CD14-positive monocyte (primary cell): ENCODE measurements at regions not wholly inside any gene's neighbourhood (a gene's known extent, or its start where the extent isn't known, plus 50 kb on each side); places are given as distances from the start of the nearest gene placed in this dataset.

Experiments
- DNase-seq, 3 donors: peaks; one replicate each; pipeline ENCODE4 v3.0.0-alpha.2; 2011 to 2022
- H2AFZ ChIP-seq: 2 replicates; pipeline ENCODE4 v1.6.0; 2012; ENCODE audit warnings: mild to moderate bottlenecking, low read depth, low read length, inconsistent platforms; ENCODE audit not compliant: insufficient read depth, poor library complexity, severe bottlenecking
- H3K27ac ChIP-seq, 2 donors: 1 replicate in 1 of 2; 2 replicates in 1 of 2; pipeline ENCODE4 v1.5.1; 2012 to 2013; ENCODE audit warnings: low read length in 2 of 2, control low read depth in 1 of 2, inconsistent platforms in 1 of 2, low read depth in 1 of 2, mild to moderate bottlenecking in 1 of 2
- H3K27me3 ChIP-seq, 2 donors: one replicate each; pipeline versions ENCODE4 v1.6.0 to v1.6.1; 2011 to 2013; ENCODE audit warnings: low read length in 2 of 2; ENCODE audit not compliant: control insufficient read depth in 2 of 2, insufficient read depth in 2 of 2
- H3K36me3 ChIP-seq, 2 donors: replicated peaks in 1 of 2; 1 replicate in 1 of 2; 2 replicates in 1 of 2; pipeline versions ENCODE4 v1.5.1 to v1.6.1; 2012 to 2013; ENCODE audit warnings: low read length in 2 of 2, control low read depth in 1 of 2, inconsistent platforms in 1 of 2, mild to moderate bottlenecking in 1 of 2; ENCODE audit not compliant: insufficient read depth in 2 of 2, control insufficient read depth in 1 of 2
- H3K4me1 ChIP-seq, 2 donors: 1 replicate in 1 of 2; 2 replicates in 1 of 2; pipeline versions ENCODE4 v1.5.1 to v1.6.1; 2012 to 2013; ENCODE audit warnings: low read length in 2 of 2, control low read depth in 1 of 2, inconsistent platforms in 1 of 2, mild to moderate bottlenecking in 1 of 2, moderate library complexity in 1 of 2; ENCODE audit not compliant: insufficient read depth in 2 of 2, control insufficient read depth in 1 of 2
- H3K4me2 ChIP-seq: replicated peaks from 2 replicates; pipeline ENCODE3; 2012; ENCODE audit warnings: low read length, moderate library complexity, mild to moderate bottlenecking; ENCODE audit not compliant: poor library complexity, severe bottlenecking; ENCODE audit errors: extremely low read depth
- H3K4me3 ChIP-seq, 3 experiments: fragments of 200-600 bp in 1 of 3; sonication (generic) in 1 of 3; replicated peaks in 1 of 3; 1 replicate in 2 of 3; 2 replicates in 1 of 3; pipeline ENCODE4 v1.5.1; 2011 to 2013; ENCODE audit warnings: low read length in 3 of 3, mild to moderate bottlenecking in 3 of 3, control low read depth in 2 of 3, low read depth in 2 of 3, inconsistent platforms in 1 of 3, moderate library complexity in 1 of 3
- H3K79me2 ChIP-seq: 2 replicates; pipeline ENCODE4 v1.6.0; 2012; ENCODE audit warnings: mild to moderate bottlenecking, control low read depth, inconsistent platforms, low read length, moderate library complexity; ENCODE audit not compliant: insufficient read depth
- H3K9ac ChIP-seq: 2 replicates; pipeline ENCODE4 v1.6.0; 2017; ENCODE audit warnings: low read length, mild to moderate bottlenecking; ENCODE audit not compliant: insufficient read depth, poor library complexity, severe bottlenecking
- H3K9me3 ChIP-seq, 2 donors: replicated peaks in 1 of 2; 1 replicate in 1 of 2; 2 replicates in 1 of 2; pipeline versions ENCODE4 v1.5.1 to v1.6.1; 2012 to 2013; ENCODE audit warnings: low read length in 2 of 2, control low read depth in 1 of 2; ENCODE audit not compliant: control insufficient read depth in 1 of 2, insufficient read depth in 1 of 2
- H4K20me1 ChIP-seq: 2 replicates; pipeline ENCODE4 v1.6.0; 2012; ENCODE audit warnings: mild to moderate bottlenecking, low read length, control low read depth, moderate library complexity; ENCODE audit not compliant: insufficient read depth
- H3K27ac Mint-ChIP-seq, 7 donors: one replicate each; pipeline ENCODE4 v1.8.0; 2020; ENCODE audit warnings: mild to moderate bottlenecking in 7 of 7, mixed read lengths in 7 of 7, moderate library complexity in 6 of 7, inconsistent platforms in 2 of 7
- H3K27me3 Mint-ChIP-seq, 3 donors: one replicate each; pipeline ENCODE4 v1.8.0; 2021 to 2022; ENCODE audit warnings: low read depth in 3 of 3, mild to moderate bottlenecking in 3 of 3, mixed read lengths in 3 of 3, moderate library complexity in 3 of 3, inconsistent platforms in 1 of 3
- H3K36me3 Mint-ChIP-seq, 2 donors: one replicate each; pipeline ENCODE4 v1.8.0; 2020; ENCODE audit warnings: mixed read lengths in 2 of 2, inconsistent platforms in 1 of 2, mild to moderate bottlenecking in 1 of 2
- H3K4me1 Mint-ChIP-seq: one replicate; pipeline ENCODE4 v1.8.0; 2020; ENCODE audit warnings: mild to moderate bottlenecking, mixed read lengths
- H3K4me3 Mint-ChIP-seq, 2 donors: one replicate each; pipeline ENCODE4 v1.8.0; 2020; ENCODE audit warnings: mild to moderate bottlenecking in 2 of 2, mixed read lengths in 2 of 2, moderate library complexity in 1 of 2
- H3K9me3 Mint-ChIP-seq, 7 donors: one replicate each; pipeline ENCODE4 v1.8.0; 2020 to 2022; ENCODE audit warnings: mixed read lengths in 7 of 7, mild to moderate bottlenecking in 6 of 7, moderate library complexity in 6 of 7, inconsistent platforms in 2 of 7
- WGBS: methylation state at CpG from one replicate; pipeline ENCODE4 v1.1.5; 2013; ENCODE audit warnings: missing lambda C conversion rate; ENCODE audit not compliant: insufficient coverage; 5-methylcytosine and 5-hydroxymethylcytosine counted together
- intact Hi-C, 2 donors: fragments of 100-400 bp; cut with micrococcal nuclease; formaldehyde crosslinking; loops; one replicate each; pipeline versions ENCODE4 v1.15.0 to v1.15.1; 2023
- TF ChIP-seq, protein P1 (sequence below): fragments of 200-600 bp; IDR thresholded peaks from one replicate; pipeline ENCODE4 v1.8.0; 2022; ENCODE audit warnings: antibody characterized with exemption, mild to moderate bottlenecking

DNA sequence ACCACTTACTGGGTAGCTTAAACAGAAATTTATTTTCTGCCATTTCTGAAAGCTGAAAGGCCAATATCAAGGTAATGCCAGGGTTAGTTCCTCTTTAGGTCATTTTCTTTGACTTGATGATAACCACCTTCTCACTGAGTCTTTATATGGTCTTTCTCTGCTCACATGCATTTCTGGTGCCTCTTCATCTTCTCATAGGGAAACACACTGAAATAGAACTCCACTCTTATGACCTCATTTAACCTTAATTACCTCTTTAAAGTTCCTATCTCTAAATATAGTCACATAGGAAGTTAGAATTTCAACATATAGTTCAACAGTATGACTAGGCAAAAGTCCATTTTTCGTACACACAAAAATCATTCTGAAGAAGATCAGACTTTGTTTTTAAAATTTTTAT, 616.8 kb upstream of the VRK2 start:
- Mint-ChIP-seq H3K36me3 (no peaks in the 10 kb centered on the region), H3K27ac (peak overlapping the region in 3 of 7 donors; percentile 6 to 35 (median 26)), H3K4me1 (peaks cover 26% of the 10 kb centered on the region), H3K4me3 (no peak overlapping the region), H3K9me3 (no peaks in the 10 kb centered on the region), H3K27me3 (no peaks in the 10 kb centered on the region)
- H2AFZ ChIP-seq: no peak overlapping the region
- TF ChIP-seq, protein P1, sequence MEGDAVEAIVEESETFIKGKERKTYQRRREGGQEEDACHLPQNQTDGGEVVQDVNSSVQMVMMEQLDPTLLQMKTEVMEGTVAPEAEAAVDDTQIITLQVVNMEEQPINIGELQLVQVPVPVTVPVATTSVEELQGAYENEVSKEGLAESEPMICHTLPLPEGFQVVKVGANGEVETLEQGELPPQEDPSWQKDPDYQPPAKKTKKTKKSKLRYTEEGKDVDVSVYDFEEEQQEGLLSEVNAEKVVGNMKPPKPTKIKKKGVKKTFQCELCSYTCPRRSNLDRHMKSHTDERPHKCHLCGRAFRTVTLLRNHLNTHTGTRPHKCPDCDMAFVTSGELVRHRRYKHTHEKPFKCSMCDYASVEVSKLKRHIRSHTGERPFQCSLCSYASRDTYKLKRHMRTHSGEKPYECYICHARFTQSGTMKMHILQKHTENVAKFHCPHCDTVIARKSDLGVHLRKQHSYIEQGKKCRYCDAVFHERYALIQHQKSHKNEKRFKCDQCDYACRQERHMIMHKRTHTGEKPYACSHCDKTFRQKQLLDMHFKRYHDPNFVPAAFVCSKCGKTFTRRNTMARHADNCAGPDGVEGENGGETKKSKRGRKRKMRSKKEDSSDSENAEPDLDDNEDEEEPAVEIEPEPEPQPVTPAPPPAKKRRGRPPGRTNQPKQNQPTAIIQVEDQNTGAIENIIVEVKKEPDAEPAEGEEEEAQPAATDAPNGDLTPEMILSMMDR: no peak
- H3K36me3 ChIP-seq: no peaks in the 10 kb centered on the region
- no CpG with 5 or more reads among the region's 1 CpG for whole genome bisulfite sequencing
- no peaks in the 10 kb centered on the region for H3K27me3 ChIP-seq
- no peaks in the 10 kb centered on the region for H3K9me3 ChIP-seq
- intact Hi-C loops: no loop called here
- H3K79me2 ChIP-seq: no peaks in the 10 kb centered on the region
- H3K4me3 ChIP-seq: no peak overlapping the region
- peak overlapping the region; percentile 25 for H3K4me2 ChIP-seq
- H3K27ac ChIP-seq: no peak overlapping the region
- peak; percentile 23 to 69 (median 62) for DNase-seq
- no peak overlapping the region for H3K9ac ChIP-seq
- peaks cover 13 to 20% of the 10 kb centered on the region in 2 donors for H3K4me1 ChIP-seq
- H4K20me1 ChIP-seq: no peaks in the 10 kb centered on the region

DNA sequence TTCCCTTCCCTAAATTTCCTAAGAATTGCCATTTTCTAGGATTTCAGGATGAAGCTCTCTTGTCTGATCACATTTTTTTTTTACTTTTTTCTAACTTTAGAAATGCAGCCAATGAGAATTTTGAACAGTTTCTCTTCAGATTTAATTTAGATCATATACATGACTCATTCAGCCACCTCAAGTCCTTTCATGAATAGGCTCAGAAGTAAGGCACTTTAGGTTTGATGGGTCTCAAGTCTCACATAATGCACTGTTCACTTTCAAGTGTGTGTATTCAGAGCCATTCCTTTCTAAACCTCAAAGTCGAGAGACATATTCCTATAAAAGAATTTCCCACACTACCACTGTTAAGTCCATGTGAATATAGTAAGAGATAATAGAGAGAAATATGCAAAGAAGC, 614.1 kb upstream of the VRK2 start:
- H3K4me1 ChIP-seq: peaks cover 17 to 23% of the 10 kb centered on the region in 2 donors
- H3K36me3 ChIP-seq: no peaks in the 10 kb centered on the region
- no CpG with 5 or more reads among the region's 1 CpG for WGBS
- no peaks in the 10 kb centered on the region for H3K27me3 Mint-ChIP-seq
- H3K27ac ChIP-seq: no peak overlapping the region
- no peaks in the 10 kb centered on the region for H3K9me3 ChIP-seq
- no peaks in the 10 kb centered on the region for H3K79me2 ChIP-seq
- H3K4me3 Mint-ChIP-seq: no peak overlapping the region
- H3K27me3 ChIP-seq: no peaks in the 10 kb centered on the region
- no peaks in the 10 kb centered on the region for H4K20me1 ChIP-seq
- TF ChIP-seq, protein P1: no peak
- no peak overlapping the region for H3K4me3 ChIP-seq
- DNase-seq: peak in 1 of 3 donors; percentile 10
- H3K4me1 Mint-ChIP-seq: peaks cover 31% of the 10 kb centered on the region
- no peak overlapping the region for H2AFZ ChIP-seq
- H3K9me3 Mint-ChIP-seq: no peaks in the 10 kb centered on the region
- intact Hi-C loops: no loop called here
- H3K27ac Mint-ChIP-seq: no peak overlapping the region
- H3K36me3 Mint-ChIP-seq: no peaks in the 10 kb centered on the region
- no peak overlapping the region for H3K4me2 ChIP-seq
- no peak overlapping the region for H3K9ac ChIP-seq
